ENCODE measurements at regions not wholly inside any gene's neighbourhood (a gene's known extent, or its start where the extent isn't known, plus 50 kb on each side); places are given as distances from the start of the nearest gene placed in this dataset.

DNA sequence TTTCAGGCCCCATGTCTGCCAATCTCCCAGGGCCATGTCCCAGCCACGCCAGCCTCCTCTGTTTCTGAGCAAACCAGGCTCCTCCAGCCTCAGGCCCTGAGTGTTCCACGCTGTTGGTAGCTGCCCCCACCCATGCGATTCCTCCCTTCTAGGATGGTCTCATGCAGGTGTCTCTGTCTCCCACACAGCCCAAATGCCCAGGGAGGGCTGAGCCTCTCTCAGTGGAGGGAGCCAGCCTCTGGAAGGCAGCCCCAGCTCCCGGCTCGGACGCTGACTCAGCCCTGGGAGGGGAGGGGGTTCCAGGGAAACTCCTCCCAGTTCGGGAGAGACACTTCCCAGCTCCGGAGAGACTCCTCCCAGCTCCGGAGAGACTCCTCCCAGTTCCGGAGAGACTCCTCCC lies 122.9 kb upstream of the AFDN start:
- TF ChIP-seq, protein P1, sequence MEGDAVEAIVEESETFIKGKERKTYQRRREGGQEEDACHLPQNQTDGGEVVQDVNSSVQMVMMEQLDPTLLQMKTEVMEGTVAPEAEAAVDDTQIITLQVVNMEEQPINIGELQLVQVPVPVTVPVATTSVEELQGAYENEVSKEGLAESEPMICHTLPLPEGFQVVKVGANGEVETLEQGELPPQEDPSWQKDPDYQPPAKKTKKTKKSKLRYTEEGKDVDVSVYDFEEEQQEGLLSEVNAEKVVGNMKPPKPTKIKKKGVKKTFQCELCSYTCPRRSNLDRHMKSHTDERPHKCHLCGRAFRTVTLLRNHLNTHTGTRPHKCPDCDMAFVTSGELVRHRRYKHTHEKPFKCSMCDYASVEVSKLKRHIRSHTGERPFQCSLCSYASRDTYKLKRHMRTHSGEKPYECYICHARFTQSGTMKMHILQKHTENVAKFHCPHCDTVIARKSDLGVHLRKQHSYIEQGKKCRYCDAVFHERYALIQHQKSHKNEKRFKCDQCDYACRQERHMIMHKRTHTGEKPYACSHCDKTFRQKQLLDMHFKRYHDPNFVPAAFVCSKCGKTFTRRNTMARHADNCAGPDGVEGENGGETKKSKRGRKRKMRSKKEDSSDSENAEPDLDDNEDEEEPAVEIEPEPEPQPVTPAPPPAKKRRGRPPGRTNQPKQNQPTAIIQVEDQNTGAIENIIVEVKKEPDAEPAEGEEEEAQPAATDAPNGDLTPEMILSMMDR (IDR thresholded peaks at IDR 0.05 in 8 of 11, conservative IDR thresholded peaks at IDR 0.05 in 3 of 11), result no peak
- TF ChIP-seq POLR2A (IDR thresholded peaks at IDR 0.05), result no peak
